NCI-H748 treated with DMSO at 0.1 percent for 48 hours (cell line): ENCODE measurements at regions not wholly inside any gene's neighbourhood (a gene's known extent, or its start where the extent isn't known, plus 50 kb on each side); places are given as distances from the start of the nearest gene placed in this dataset.
"Not testable (repeated sequence)": the region's sequence is repeated elsewhere in the genome, so short reads cannot be mapped to it uniquely, and the experiment has no call there.

Experiments
- DNase-seq: peaks from one replicate; lab custom pipeline; 2025; lab: John Stamatoyannopoulos, UW

- no peak for DNase-seq
Measured at GRCh38 chrX:13476384-13476783, 93.0 kb upstream of the EGFL6 start.

GRCh38 chrX:13474164-13474516, 95.3 kb upstream of the EGFL6 start:
- DNase-seq, result no peak

GRCh38 chrX:13473442-13474163, 95.8 kb upstream of the EGFL6 start:
- DNase-seq, result no peak

GRCh38 chrX:13472975-13473374, 96.4 kb upstream of the EGFL6 start:
- DNase-seq, result no peak

GRCh38 chrX:13471269-13471668, 98.1 kb upstream of the EGFL6 start:
- DNase-seq, result no peak

- DNase-seq, result no peak
Measured at GRCh38 chrX:13470685-13470977, 98.8 kb upstream of the EGFL6 start.

GRCh38 chrX:13469963-13470684, 99.3 kb upstream of the EGFL6 start:
- no peak for DNase-seq

- DNase-seq, result no peak
Measured at GRCh38 chrX:13468096-13468495, 101.3 kb upstream of the EGFL6 start.

- DNase-seq, result no peak
Measured at GRCh38 chrX:13467243-13467642, 102.2 kb upstream of the EGFL6 start.

GRCh38 chrX:13464599-13465275, 104.7 kb upstream of the EGFL6 start:
- DNase-seq, result no peak

GRCh38 chrX:13463608-13464007, 105.8 kb upstream of the EGFL6 start:
- DNase-seq, result peak; percentile 62

- no peak for DNase-seq
Measured at GRCh38 chrX:13452283-13452682, 117.1 kb upstream of the EGFL6 start.

GRCh38 chrX:13449441-13449840, 120.0 kb upstream of the EGFL6 start:
- DNase-seq, result no peak

GRCh38 chrX:13448941-13449340, 120.5 kb upstream of the EGFL6 start:
- no peak for DNase-seq

- DNase-seq, result not testable (repeated sequence)
Measured at GRCh38 chrX:13441608-13442007, 121.8 kb upstream of the ATXN3L start.

GRCh38 chrX:13440176-13440575, 120.3 kb upstream of the ATXN3L start:
- no peak for DNase-seq

GRCh38 chrX:13433298-13433605, 113.4 kb upstream of the ATXN3L start:
- no peak for DNase-seq

- DNase-seq, result no peak
Measured at GRCh38 chrX:13432414-13433297, 112.8 kb upstream of the ATXN3L start.

GRCh38 chrX:13430136-13430827, 110.4 kb upstream of the ATXN3L start:
- no peak for DNase-seq

- no peak for DNase-seq
Measured at GRCh38 chrX:13428053-13428786, 108.4 kb upstream of the ATXN3L start.

- DNase-seq, result no peak
Measured at GRCh38 chrX:13427441-13428052, 107.7 kb upstream of the ATXN3L start.
